HAP-1 (cell line): ENCODE measurements at regions not wholly inside any gene's neighbourhood (a gene's known extent, or its start where the extent isn't known, plus 50 kb on each side); places are given as distances from the start of the nearest gene placed in this dataset.

ENCODE experiments used
- DNase-seq, 2 experiments: peaks; one replicate each; pipeline ENCODE4 v3.0.0-alpha.2; 2016 to 2020; ENCODE audit warnings: low spot score in 2 of 2
- H3K27me3 ChIP-seq: fragments of 250-450 bp; sonication (Bioruptor Pico); 2 replicates; pipeline ENCODE4 v1.5.1; 2020; ENCODE audit warnings: low read depth, mild to moderate bottlenecking, moderate library complexity
- H3K36me3 ChIP-seq: fragments of 250-450 bp; sonication (Bioruptor Pico); replicated peaks from 2 replicates; pipeline ENCODE4 v1.5.1; 2020; ENCODE audit warnings: mild to moderate bottlenecking
- H3K4me1 ChIP-seq: fragments of 250-450 bp; sonication (Bioruptor Pico); 2 replicates; pipeline ENCODE4 v1.5.1; 2020; ENCODE audit warnings: mild to moderate bottlenecking
- H3K4me3 ChIP-seq: fragments of 250-450 bp; sonication (Bioruptor Pico); 2 replicates; pipeline ENCODE4 v1.5.1; 2020; ENCODE audit warnings: mild to moderate bottlenecking, moderate library complexity
- H3K9me3 ChIP-seq: fragments of 250-450 bp; sonication (Bioruptor Pico); 2 replicates; pipeline ENCODE4 v1.5.1; 2020; ENCODE audit warnings: mild to moderate bottlenecking, moderate library complexity
- in situ Hi-C: fragments of 300-500 bp; cut with MboI; formaldehyde crosslinking; loops from 3 replicates; pipeline ENCODE4 v1.14.3; 2020; ENCODE audit warnings: low sequenced_read_pairs, inconsistent platforms, mixed read lengths

DNA sequence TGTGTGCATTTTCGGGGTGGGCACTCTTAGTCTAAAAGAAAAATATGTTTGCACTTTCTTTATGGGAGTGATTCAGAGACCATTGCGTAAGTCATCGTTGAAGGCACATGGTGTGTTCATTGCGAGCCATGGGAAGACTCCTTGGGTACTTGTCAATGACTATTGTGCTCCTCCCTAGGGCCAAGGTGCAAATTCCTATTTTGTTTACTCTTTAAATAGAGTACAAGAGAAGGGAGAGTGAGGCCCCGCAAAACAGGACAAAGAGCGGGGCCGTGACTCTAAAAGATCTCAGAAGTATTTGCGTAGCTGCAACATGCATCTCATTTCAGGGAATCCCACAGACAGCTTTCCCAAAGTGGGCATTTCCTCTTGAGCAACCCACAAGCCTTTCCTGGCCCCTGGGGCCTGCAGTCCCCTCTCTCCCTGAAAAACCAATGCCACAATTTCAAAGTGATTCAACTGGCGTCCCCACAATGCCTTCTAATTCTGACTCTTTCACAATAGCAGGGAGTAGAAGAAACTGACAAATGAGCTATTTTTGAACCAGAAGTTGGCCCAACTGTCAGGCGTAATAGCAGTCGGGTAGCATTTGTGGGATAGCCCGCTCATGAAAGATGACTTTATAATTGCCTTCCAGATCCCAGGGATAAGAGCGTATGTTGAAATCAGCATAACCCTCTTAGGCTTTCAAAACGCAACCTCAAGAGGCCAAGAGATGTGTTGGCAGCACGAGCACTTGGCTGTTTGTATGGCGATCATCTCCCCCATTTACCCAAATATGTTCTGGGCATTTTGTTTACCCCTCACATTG lies 277.9 kb upstream of the BMP2 start:
- no peak for DNase-seq
- in situ Hi-C loops, result no loop called here
- H3K36me3 ChIP-seq, result no peaks in the 10 kb centered on the region

DNA sequence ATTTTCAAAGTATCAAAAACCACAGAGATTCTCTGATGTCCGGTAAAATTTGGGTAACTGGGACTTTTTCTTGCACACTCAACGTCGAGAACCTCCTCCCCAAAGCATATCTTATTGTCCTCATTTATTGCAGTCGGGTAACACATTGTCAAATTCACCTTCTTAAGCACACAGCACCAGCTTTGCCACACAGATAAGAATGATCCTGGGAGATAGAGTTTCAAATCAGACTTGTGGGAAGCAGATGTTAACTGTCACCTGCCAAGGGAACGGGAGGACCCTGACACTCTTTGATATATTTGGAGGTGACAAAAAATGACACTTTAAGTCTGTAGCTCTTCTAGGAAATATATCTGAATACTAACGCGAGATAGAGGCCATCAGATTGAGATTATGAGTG lies 282.1 kb upstream of the BMP2 start:
- no peak for DNase-seq
- Histone ChIP-seq H3K27me3 (no peaks in the 10 kb centered on the region), H3K9me3 (no peaks in the 10 kb centered on the region), H3K4me3 (no peak overlapping the region), H3K4me1 (no peaks in the 10 kb centered on the region), H3K36me3 (no peaks in the 10 kb centered on the region)
- in situ Hi-C loops, result no loop called here

More for the DNA sequence above, 277.9 kb upstream of the BMP2 start:
- Histone ChIP-seq H3K4me3 (no peak overlapping the region), H3K4me1 (no peaks in the 10 kb centered on the region), H3K27me3 (no peaks in the 10 kb centered on the region), H3K9me3 (no peaks in the 10 kb centered on the region)

DNA sequence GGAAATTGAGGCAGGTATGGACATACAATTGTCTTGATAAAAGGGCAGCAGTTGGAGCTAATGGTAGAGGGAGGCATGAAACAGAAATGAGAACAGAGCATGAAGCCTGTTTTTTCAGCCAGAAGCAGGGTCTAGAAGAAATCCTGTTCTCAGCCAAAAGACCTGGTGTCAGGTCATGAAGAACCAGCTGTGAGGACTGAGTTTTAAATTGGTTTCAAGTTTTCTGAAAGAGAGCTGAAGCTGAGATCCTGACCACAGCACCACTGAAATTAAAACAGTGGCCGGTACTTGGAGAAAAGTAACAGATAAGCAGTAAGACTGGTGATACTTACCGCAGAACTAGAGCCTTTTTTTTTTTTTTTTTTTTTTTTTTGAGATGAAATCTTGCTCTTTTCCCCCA lies 283.8 kb upstream of the BMP2 start:
- Histone ChIP-seq H3K4me3 (no peak overlapping the region), H3K36me3 (no peaks in the 10 kb centered on the region), H3K9me3 (no peaks in the 10 kb centered on the region), H3K4me1 (no peaks in the 10 kb centered on the region), H3K27me3 (no peaks in the 10 kb centered on the region)
- no peak for DNase-seq
- in situ Hi-C loops, result no loop called here

DNA sequence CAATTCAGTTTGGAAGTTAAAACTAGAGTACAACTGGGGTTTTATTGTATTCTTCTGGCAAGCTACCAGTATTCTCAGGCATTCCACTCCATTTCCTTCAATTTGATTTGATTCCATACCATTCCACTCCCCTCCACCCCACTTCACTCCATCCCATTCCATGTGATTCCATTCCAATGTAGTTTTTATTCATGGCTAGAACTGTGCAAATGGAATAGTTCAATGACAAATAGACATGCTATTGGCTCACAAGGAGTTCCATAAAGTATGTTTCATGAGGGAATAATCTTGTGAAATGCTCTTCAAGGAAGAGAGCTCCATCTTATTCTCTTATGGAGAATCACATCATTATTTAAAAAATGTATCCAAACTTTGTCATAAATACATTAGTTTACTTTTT lies 285.0 kb upstream of the BMP2 start:
- no peak for DNase-seq
- no peaks in the 10 kb centered on the region for H3K36me3 ChIP-seq
- no peaks in the 10 kb centered on the region for H3K9me3 ChIP-seq
- H3K27me3 ChIP-seq, result no peaks in the 10 kb centered on the region
- in situ Hi-C loops, result no loop called here
- H3K4me1 ChIP-seq, result no peaks in the 10 kb centered on the region
- no peak overlapping the region for H3K4me3 ChIP-seq

DNA sequence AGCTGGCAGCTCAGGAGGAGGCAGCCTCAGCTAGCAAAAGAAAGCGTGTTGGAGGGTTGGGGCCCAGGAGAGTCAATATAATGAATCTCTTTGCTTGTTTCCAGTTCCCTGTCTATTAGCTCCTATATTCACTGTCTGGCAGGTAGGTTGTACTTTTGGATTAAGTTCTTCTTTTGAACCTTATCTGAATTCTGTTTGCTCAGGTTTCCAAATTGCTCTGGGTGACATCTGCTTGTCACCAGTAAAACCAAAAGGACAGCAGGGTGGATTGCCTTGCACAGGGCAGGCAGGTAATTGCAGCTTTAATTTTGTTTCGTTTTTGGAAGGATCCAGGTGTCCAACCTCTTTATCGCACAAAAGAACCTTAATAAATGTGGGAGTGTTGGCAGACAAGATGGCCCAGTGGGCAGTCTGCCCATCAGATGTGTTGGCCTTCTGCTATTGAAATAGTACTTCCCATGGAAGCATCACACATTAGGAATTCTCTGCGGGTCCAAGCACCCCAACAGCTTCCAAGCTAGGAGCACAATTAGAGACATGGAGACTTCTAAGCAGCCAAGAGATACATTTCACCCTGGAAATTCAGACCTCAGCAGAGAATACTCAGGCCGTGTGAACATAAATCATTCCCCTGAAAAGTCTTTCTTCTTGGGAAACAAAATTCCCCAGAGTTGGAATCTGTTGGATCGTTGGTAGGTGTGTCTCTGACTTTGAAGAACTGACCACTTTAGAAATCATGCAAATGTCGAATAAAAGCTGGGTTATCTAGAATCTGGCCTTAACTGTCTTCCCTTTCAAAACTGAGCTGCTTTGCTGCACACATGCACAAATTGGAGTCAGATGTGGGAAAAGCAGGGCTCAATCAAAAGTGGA lies 286.9 kb upstream of the BMP2 start:
- Histone ChIP-seq H3K4me1 (no peaks in the 10 kb centered on the region), H3K27me3 (no peaks in the 10 kb centered on the region), H3K36me3 (no peaks in the 10 kb centered on the region), H3K9me3 (no peaks in the 10 kb centered on the region), H3K4me3 (no peak overlapping the region)
- in situ Hi-C loops, result no loop called here
- DNase-seq, result no peak

DNA sequence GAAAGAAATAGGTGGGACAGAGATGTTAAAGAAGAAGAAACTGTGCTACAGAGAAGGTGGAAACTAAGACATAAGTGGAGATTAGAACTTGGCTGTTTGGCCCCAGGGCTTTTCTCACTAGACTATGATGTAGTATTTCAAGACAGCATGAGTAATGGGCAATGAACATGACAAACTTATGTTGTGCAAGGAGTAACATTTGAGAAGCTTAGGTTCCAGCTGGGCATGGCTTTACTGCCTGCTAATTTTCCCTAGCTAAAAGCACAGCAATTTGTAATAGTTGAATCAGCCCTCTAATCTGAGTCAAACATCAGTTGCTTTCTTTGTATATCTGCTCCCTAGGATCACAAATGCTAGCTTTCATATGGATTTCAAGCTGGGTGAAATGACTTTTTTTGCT lies 294.3 kb upstream of the BMP2 start:
- 0 out of 2 replicates have a peak, but pooled peaks cover 2% of the 10 kb centered on the region for H3K27me3 ChIP-seq
- in situ Hi-C loops, result no loop called here
- no peaks in the 10 kb centered on the region for H3K9me3 ChIP-seq
- DNase-seq, result no peak
- no peak overlapping the region for H3K4me3 ChIP-seq
- H3K4me1 ChIP-seq, result no peaks in the 10 kb centered on the region
- H3K36me3 ChIP-seq, result no peaks in the 10 kb centered on the region

DNA sequence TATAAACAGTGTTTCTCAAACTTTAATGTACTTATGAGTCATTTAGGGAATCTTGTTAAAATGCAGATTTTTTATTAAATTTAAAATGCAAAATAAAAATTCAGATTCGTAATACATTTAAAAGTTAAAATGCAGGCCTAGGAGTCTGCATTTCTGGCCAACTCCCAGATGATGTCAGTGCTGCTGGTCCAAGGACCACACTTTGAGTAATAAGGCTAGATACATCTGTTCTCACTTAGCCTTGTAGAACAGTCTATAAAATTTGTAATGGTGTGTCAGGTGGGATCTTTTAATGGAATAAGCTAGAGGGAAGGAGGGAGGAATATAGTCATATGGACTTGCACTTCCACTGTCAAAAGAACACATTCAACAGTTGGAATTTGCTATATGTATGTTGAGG lies 295.6 kb upstream of the BMP2 start:
- 0 out of 2 replicates have a peak, but pooled peaks cover 2% of the 10 kb centered on the region for H3K27me3 ChIP-seq
- H3K36me3 ChIP-seq, result no peaks in the 10 kb centered on the region
- no peak overlapping the region for H3K4me3 ChIP-seq
- H3K9me3 ChIP-seq, result no peaks in the 10 kb centered on the region
- no peak for DNase-seq
- in situ Hi-C loops, result no loop called here
- H3K4me1 ChIP-seq, result no peaks in the 10 kb centered on the region

DNA sequence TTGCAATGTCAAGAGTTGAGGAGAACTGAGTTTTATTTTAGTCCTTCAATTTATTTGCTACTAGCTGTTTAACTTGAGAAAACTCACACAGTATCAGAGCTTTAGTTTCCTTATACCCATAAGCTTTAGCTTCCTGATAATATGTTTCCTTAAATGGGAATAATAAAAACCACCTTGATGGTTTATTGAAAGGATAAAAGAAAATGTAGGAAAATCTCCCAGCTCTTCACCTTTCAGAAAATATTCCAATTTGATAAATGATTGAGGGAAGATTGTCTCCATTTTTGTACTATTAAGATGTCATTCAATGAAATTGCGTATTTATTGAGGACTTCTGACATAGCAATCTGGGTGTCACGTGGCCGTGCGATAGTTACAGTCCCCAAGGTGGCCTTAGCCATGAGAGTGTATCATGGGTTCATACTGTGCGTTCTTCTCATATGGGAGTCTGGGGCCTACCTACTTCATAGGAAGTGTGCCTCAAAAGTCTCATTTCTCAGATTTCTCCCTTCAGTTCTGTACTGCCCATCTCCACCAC lies 296.3 kb upstream of the BMP2 start:
- H3K9me3 ChIP-seq, result no peaks in the 10 kb centered on the region
- H3K4me1 ChIP-seq, result no peaks in the 10 kb centered on the region
- H3K27me3 ChIP-seq, result 0 out of 2 replicates have a peak, but pooled peaks cover 2% of the 10 kb centered on the region
- H3K36me3 ChIP-seq, result no peaks in the 10 kb centered on the region
- H3K4me3 ChIP-seq, result no peak overlapping the region
- in situ Hi-C loops, result no loop called here
- DNase-seq, result no peak

DNA sequence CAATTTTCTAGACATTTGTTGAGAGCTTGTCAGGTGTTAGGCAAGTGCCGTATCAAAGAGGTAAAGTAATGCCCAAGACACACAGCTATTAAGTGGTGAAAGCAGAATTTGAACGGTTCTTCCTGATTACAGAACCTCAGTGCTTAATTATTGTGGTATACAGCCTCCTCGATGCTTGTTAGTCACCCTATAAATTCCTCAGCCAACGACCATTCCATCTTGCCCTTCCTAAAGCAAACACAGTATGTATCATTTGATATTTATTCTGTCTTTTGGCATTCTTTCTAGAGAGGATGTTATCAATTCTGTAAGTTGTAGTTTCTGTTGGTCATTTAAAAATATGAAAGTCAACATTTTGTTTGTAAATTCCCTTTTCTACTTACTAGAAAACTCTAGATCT lies 297.8 kb upstream of the BMP2 start:
- in situ Hi-C loops, result no loop called here
- DNase-seq, result no peak
- Histone ChIP-seq H3K36me3 (no peaks in the 10 kb centered on the region), H3K27me3 (0 out of 2 replicates have a peak, but pooled peaks cover 2% of the 10 kb centered on the region), H3K4me1 (no peaks in the 10 kb centered on the region), H3K4me3 (no peak overlapping the region), H3K9me3 (no peaks in the 10 kb centered on the region)

DNA sequence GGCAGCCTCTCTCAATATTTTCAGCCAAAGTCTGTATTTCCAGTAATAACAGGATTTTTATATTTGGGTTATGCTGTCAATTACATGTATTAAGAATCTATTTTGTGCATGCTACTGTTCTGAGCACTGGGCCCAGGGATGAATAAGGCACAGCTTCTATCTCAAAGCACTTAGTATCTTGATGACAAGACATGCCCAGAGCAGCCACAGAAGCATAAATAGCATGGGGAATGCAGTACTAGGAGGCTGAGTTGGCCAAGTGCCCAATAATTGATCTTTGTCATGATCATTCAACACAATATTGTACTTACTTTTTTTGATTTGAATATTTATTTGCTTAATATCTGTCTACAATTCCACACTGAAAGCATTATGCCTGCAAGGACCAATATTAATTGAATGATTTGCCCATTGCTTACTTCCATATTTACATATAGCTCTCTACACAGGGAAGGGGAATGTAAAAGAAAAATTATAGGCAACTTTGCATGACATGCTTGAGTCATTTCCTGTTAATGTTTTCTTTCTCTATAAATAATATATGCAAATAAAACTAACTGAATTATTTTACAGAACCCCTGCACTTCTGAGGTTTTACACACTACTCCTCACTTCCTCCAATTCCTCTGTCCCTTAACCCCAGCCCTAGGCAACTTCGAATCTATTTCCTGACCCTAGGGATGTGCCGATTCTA lies 298.9 kb upstream of the BMP2 start:
- Histone ChIP-seq H3K9me3 (no peaks in the 10 kb centered on the region), H3K36me3 (no peaks in the 10 kb centered on the region), H3K4me1 (no peaks in the 10 kb centered on the region), H3K4me3 (no peak overlapping the region), H3K27me3 (no peaks in the 10 kb centered on the region)
- in situ Hi-C loops, result no loop called here
- no peak for DNase-seq

DNA sequence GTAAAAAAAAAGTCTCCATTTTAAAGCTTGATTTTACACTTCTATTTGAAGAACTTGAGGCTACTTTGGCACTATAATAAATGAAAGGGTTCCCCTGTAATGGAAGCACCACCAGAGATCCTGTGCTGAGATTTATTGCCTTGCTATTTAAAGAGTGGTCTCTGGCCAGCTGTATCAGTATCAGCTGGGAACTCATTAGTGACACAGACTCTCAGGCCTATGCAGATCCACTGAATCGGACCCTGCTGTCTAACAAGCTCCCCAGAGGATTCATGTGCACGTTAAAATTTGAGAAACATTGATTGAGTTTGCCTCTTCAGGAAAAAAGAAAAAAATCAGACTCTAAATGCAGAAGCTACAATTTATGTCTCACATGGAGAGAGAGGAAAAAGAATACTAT lies 299.9 kb upstream of the BMP2 start:
- no peaks in the 10 kb centered on the region for H3K36me3 ChIP-seq
- H3K4me3 ChIP-seq, result no peak overlapping the region
- DNase-seq, result no peak
- no peaks in the 10 kb centered on the region for H3K4me1 ChIP-seq
- H3K9me3 ChIP-seq, result no peaks in the 10 kb centered on the region
- in situ Hi-C loops, result no loop called here
- H3K27me3 ChIP-seq, result no peaks in the 10 kb centered on the region

DNA sequence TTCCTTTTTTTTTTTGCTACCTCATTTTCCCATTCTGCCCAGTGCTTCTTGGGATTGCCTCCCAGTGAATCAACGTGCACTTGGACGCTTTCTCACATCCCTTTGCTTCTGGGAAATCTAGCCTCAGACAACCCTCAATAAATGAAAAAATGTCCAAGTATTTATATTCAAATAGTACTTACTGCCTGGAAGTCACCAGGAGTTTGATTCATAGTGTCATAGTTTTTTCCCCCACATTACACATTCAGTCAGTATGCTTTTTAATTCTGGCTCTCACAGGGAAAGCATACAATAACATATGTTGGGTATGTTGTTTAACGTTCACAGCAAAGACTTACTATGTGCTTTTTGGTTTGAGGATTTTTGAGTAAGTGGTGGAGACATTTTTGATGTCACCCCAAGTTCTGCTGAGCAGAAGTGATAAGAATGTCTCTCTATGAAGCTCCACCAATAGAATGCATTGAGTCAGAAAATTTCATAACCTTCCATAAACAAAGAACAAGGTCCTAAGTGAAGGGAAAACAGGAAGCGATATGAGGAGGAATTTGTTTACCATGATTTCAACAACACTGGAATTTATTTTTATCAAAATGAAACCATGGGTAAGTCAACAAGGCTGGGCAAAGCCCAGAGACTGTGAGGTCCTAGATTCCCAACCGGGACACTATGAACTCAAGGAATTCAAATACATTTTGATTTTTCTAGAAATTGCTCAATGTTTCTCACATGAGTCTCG lies 301.2 kb upstream of the BMP2 start:
- in situ Hi-C loops, result no loop called here
- H3K36me3 ChIP-seq, result no peaks in the 10 kb centered on the region
- H3K4me3 ChIP-seq, result no peak overlapping the region
- H3K27me3 ChIP-seq, result no peaks in the 10 kb centered on the region
- H3K9me3 ChIP-seq, result no peaks in the 10 kb centered on the region
- no peak for DNase-seq
- H3K4me1 ChIP-seq, result no peaks in the 10 kb centered on the region

DNA sequence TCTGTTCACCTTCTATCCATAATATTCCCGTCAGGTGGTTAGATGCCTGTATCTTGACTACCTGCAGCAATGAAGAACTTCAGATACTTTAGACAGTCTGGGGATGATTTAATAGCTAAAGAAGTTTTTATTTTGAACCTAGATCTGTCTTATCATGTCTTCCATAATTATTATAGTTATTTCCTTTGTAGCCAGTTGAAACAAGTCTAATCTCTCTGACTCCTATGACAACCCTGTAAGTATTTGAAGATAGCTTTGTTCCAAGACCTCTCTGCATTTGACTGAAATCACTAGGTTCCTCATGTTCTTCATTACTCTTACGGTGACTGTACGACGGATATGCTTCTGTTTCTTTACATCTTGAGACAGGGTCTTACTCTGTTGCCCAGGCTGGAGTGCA lies 316.6 kb upstream of the BMP2 start:
- H3K4me3 ChIP-seq, result no peak overlapping the region
- H3K27me3 ChIP-seq, result no peaks in the 10 kb centered on the region
- H3K4me1 ChIP-seq, result no peaks in the 10 kb centered on the region
- no peak for DNase-seq
- H3K36me3 ChIP-seq, result no peaks in the 10 kb centered on the region
- no peaks in the 10 kb centered on the region for H3K9me3 ChIP-seq
- in situ Hi-C loops, result no loop called here
